Tibial artery (tissue), 4 donors: ENCODE measurements at regions not wholly inside any gene's neighbourhood (a gene's known extent, or its start where the extent isn't known, plus 50 kb on each side); places are given as distances from the start of the nearest gene placed in this dataset.

Experiments used
- DNase-seq, 2 donors: peaks; one replicate each; pipeline ENCODE4 v3.0.0-alpha.2; 2019
- H3K27ac ChIP-seq, 2 donors: fragments of 200-600 bp; sonication (generic) in 1 of 2; 1 replicate in 1 of 2; 2 replicates in 1 of 2; pipeline ENCODE4 v1.5.1; 2018 to 2019; ENCODE audit warnings: mild to moderate bottlenecking in 1 of 2
- H3K27me3 ChIP-seq, 2 donors: fragments of 200-600 bp; sonication (generic) in 1 of 2; one replicate each; pipeline versions ENCODE4 v1.5.1 to v1.6.0; 2016 to 2019
- H3K36me3 ChIP-seq, 3 donors: fragments of 200-600 bp; sonication (generic) in 2 of 3; one replicate each; pipeline ENCODE4 v1.5.1; 2016 to 2019; ENCODE audit warnings: mild to moderate bottlenecking in 2 of 3
- H3K4me1 ChIP-seq, 4 donors: fragments of 200-600 bp; sonication (generic) in 2 of 4; 1 replicate in 3 of 4; 2 replicates in 1 of 4; pipeline ENCODE4 v1.5.1; 2016 to 2019
- H3K4me3 ChIP-seq, 2 donors: fragments of 200-600 bp; sonication (generic) in 1 of 2; 1 replicate in 1 of 2; 2 replicates in 1 of 2; pipeline ENCODE4 v1.5.1; 2018 to 2019; ENCODE audit warnings: mild to moderate bottlenecking in 2 of 2
- H3K9me3 ChIP-seq, 3 donors: fragments of 200-600 bp; sonication (generic) in 1 of 3; one replicate each; pipeline ENCODE4 v1.5.1; 2016 to 2019
- intact Hi-C: fragments of 100-400 bp; cut with DNase I; formaldehyde crosslinking; loops from one replicate; pipeline ENCODE4 v1.15.0; 2023; ENCODE audit warnings: low total_unique reads
- TF ChIP-seq, protein P1 (sequence below), 2 experiments: fragments of 200-600 bp in 1 of 2; fragments of 450-650 bp in 1 of 2; IDR thresholded peaks; one replicate each; pipeline ENCODE4 v1.5.1; 2017 to 2019; ENCODE audit warnings: antibody characterized with exemption in 2 of 2, mild to moderate bottlenecking in 1 of 2, moderate library complexity in 1 of 2

GRCh38 chr18:55121397-55122170, 162.3 kb upstream of the CCDC68 start:
- intact Hi-C loops = no loop called here
- Histone ChIP-seq H3K27me3 (no peaks in the 10 kb centered on the region), H3K36me3 (no peaks in the 10 kb centered on the region), H3K9me3 (no peaks in the 10 kb centered on the region), H3K4me1 (no peaks in the 10 kb centered on the region), H3K27ac (no peak overlapping the region), H3K4me3 (no peak overlapping the region)
- TF ChIP-seq, protein P1, sequence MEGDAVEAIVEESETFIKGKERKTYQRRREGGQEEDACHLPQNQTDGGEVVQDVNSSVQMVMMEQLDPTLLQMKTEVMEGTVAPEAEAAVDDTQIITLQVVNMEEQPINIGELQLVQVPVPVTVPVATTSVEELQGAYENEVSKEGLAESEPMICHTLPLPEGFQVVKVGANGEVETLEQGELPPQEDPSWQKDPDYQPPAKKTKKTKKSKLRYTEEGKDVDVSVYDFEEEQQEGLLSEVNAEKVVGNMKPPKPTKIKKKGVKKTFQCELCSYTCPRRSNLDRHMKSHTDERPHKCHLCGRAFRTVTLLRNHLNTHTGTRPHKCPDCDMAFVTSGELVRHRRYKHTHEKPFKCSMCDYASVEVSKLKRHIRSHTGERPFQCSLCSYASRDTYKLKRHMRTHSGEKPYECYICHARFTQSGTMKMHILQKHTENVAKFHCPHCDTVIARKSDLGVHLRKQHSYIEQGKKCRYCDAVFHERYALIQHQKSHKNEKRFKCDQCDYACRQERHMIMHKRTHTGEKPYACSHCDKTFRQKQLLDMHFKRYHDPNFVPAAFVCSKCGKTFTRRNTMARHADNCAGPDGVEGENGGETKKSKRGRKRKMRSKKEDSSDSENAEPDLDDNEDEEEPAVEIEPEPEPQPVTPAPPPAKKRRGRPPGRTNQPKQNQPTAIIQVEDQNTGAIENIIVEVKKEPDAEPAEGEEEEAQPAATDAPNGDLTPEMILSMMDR (IDR thresholded peaks at IDR 0.05) = no peak
- DNase-seq = no peak

DNA sequence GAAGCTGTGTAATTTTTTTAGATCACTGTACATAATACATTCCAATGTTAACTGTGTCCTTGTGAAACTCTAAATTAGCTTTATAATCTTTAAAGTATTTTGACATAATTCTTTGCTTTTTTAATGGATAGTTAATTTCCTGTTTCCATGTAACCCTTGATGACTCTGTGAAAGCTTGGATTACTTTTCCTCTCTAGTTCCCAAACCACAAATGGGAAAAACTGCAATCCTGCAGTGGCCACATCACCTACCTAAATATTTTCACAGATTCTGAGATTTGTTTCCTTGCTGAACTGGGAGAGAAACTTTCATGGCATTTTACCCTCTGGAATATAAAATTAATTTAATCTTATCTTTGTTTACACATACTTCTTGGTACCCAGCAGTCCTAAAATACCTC, 161.6 kb upstream of the CCDC68 start:
- Histone ChIP-seq H3K4me3 (no peak overlapping the region), H3K4me1 (no peaks in the 10 kb centered on the region), H3K9me3 (no peaks in the 10 kb centered on the region), H3K27ac (no peak overlapping the region), H3K27me3 (no peaks in the 10 kb centered on the region), H3K36me3 (no peaks in the 10 kb centered on the region)
- intact Hi-C loops = no loop called here
- no peak for DNase-seq
- TF ChIP-seq, protein P1 (IDR thresholded peaks at IDR 0.05) = no peak

DNA sequence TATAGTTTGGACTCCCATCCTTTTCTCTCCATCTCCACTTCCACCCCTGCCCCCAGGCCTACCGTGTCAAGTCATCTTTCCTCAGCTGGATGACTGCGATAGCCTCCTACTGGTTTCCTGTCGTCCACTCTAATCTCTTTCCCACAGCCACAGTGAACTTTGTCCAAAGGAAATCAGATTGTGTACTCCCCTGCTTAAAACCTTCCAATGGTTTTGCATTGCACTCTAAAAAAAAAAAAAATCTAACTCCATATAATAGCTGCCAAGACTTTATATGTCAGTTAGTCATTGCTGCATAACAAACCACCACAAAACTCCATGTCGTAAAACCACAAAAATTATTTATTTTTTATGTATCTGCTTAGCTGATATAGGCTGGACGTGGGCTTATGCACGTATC, 160.2 kb upstream of the CCDC68 start:
- no peaks in the 10 kb centered on the region for H3K9me3 ChIP-seq
- intact Hi-C loops = no loop called here
- no peaks in the 10 kb centered on the region for H3K27me3 ChIP-seq
- H3K4me3 ChIP-seq = no peak overlapping the region
- no peaks in the 10 kb centered on the region for H3K4me1 ChIP-seq
- TF ChIP-seq, protein P1 (IDR thresholded peaks at IDR 0.05) = no peak
- no peak overlapping the region for H3K27ac ChIP-seq
- no peak for DNase-seq
- H3K36me3 ChIP-seq = no peaks in the 10 kb centered on the region

- Histone ChIP-seq H3K36me3 (no peaks in the 10 kb centered on the region), H3K4me3 (no peak overlapping the region), H3K9me3 (no peaks in the 10 kb centered on the region), H3K4me1 (no peaks in the 10 kb centered on the region), H3K27me3 (no peaks in the 10 kb centered on the region), H3K27ac (no peak overlapping the region)
- no peak for DNase-seq
- TF ChIP-seq, protein P1 (IDR thresholded peaks at IDR 0.05) = no peak
- intact Hi-C loops = no loop called here
These were observed 159.8 kb upstream of the CCDC68 start for GRCh38 chr18:55119016-55119415.

GRCh38 chr18:55116863-55117262, 157.6 kb upstream of the CCDC68 start:
- intact Hi-C loops = no loop called here
- TF ChIP-seq, protein P1 (IDR thresholded peaks at IDR 0.05) = no peak

More at GRCh38 chr18:55116863-55117262, 157.6 kb upstream of the CCDC68 start:
- Histone ChIP-seq H3K36me3 (no peaks in the 10 kb centered on the region), H3K4me3 (no peak overlapping the region), H3K9me3 (no peaks in the 10 kb centered on the region), H3K27me3 (no peaks in the 10 kb centered on the region), H3K4me1 (no peaks in the 10 kb centered on the region), H3K27ac (no peak overlapping the region)
- no peak for DNase-seq
